ENCODE measurements at regions not wholly inside any gene's neighbourhood (a gene's known extent, or its start where the extent isn't known, plus 50 kb on each side); places are given as distances from the start of the nearest gene placed in this dataset.

GRCh38 chr9:96154081-96154480 lies 147.9 kb downstream of the HSD17B3 start:
- H3K27me3 Mint-ChIP-seq (ENCODE audit: unreplicated experiment): peaks cover 11% of the 10 kb centered on the region
- DNase-seq (ENCODE audit: extremely low spot score, unreplicated experiment): no peak
- H3K27ac Mint-ChIP-seq (ENCODE audit: unreplicated experiment): no peak overlapping the region
- no peaks in the 10 kb centered on the region for H3K36me3 Mint-ChIP-seq (ENCODE audit: unreplicated experiment)
- H3K9me3 Mint-ChIP-seq (ENCODE audit: unreplicated experiment): no peaks in the 10 kb centered on the region
- no peak for TF ChIP-seq CTCF (IDR thresholded peaks at IDR 0.05)
- no peak overlapping the region for H3K4me3 Mint-ChIP-seq (ENCODE audit: unreplicated experiment)
- H3K4me1 Mint-ChIP-seq (ENCODE audit: unreplicated experiment): peaks cover 27% of the 10 kb centered on the region

DNA sequence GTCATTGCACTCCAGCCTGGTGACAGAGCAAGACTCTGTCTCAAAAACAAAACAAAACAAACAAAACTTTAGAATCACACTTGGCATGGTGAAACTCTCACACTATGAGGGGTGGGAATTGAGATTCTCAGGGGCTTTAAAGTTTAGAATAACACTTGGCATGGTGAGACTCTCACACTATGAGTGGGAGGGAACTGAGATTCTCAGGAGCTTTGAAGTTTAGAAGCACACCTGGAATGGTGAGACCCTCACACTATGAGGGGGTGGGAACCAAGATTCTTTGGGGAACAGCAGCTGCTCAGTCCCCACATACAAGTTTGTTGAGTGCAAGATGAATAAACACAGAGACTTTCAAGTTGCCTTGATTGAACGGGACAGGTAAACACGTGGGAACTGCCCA lies 149.4 kb downstream of the HSD17B3 start:
- no peak for DNase-seq (ENCODE audit: extremely low spot score, unreplicated experiment)
- no peak overlapping the region for H3K27ac Mint-ChIP-seq (ENCODE audit: unreplicated experiment)
- peaks cover 21% of the 10 kb centered on the region for H3K27me3 Mint-ChIP-seq (ENCODE audit: unreplicated experiment)
- H3K4me1 Mint-ChIP-seq (ENCODE audit: unreplicated experiment): peaks cover 17% of the 10 kb centered on the region
- TF ChIP-seq CTCF (IDR thresholded peaks at IDR 0.05): no peak
- H3K9me3 Mint-ChIP-seq (ENCODE audit: unreplicated experiment): no peaks in the 10 kb centered on the region
- no peaks in the 10 kb centered on the region for H3K36me3 Mint-ChIP-seq (ENCODE audit: unreplicated experiment)
- no peak overlapping the region for H3K4me3 Mint-ChIP-seq (ENCODE audit: unreplicated experiment)

DNA sequence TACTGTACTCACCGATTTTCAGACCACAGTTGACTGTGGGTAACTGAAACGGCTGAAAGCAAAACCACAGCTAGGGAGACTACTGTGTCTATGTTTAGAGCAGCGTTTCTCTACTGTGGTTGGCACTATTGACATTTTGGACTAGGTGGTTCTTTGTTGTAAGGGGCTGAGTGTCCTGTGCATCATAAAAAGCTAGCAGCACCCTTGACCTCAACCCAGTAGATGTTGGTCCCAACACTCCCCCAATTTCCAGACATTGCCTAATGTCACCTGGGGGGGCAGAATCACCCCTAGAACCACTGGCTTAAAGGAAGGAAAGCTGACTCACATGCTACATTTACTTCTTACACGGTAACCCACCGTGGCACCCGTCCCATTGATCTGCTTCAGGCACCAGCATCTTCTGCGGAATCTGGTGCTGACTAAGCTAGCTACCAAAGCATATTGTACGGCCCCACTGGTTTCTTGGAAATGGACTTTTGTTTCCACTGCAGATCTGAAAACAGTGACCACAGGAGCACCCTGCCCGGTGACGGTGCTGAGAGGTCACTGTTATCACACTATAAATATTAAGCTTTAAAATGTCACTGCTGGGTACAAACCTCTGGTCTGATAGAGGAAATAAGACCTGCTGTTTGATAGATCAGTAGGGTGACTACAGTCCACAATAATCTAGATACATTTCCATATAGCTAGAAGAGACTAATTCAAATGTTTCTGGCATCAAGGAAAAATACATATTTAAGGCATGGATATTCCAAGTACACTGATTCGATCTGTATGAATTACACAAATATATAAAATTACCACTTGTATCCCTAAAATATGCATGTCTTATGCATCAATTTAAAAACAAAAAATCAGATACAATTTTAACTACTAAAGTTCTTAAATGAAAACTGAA lies 151.4 kb downstream of the HSD17B3 start:
- DNase-seq (ENCODE audit: extremely low spot score, unreplicated experiment): no peak
- Mint-ChIP-seq H3K4me1 (ENCODE audit: unreplicated experiment) (peaks cover 3% of the 10 kb centered on the region), H3K27ac (ENCODE audit: unreplicated experiment) (no peak overlapping the region), H3K9me3 (ENCODE audit: unreplicated experiment) (peaks cover 5% of the 10 kb centered on the region), H3K36me3 (ENCODE audit: unreplicated experiment) (no peaks in the 10 kb centered on the region), H3K27me3 (ENCODE audit: unreplicated experiment) (peaks cover 33% of the 10 kb centered on the region), H3K4me3 (ENCODE audit: unreplicated experiment) (no peak overlapping the region)
- no peak for TF ChIP-seq CTCF (IDR thresholded peaks at IDR 0.05)

DNA sequence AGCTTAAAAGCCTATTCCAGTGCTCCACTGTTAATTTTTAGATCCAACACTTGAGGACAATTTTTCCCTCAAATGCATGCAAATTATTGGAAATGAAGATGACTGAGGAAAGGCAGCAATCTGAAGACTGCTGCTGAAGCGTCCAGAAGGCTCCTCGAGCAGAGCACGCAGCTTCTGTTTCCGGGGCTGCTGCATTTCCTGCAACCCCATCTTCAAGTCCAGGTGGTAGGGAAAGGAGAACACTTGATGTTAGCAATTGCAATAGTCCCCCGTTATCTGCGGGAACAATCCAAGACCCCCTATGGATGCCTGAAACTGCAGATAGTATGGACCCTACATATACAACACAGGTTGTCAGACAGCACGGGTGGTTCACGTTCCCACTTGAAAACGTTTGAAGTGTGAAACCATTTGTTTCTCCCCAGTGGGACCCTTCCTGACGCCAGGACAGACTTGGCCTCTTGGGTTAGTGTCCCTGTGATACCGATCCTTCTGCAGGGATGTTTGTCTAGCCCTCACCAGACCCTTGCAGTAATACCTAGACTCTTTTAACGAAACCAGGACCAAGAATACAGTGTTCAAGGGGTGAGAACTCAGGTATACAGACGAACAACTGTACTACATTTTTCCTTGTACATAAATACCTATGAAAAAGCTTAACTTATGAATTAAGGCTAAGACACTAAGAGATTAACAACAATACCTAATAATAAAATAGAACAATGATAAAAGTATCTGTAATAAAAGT lies 152.3 kb downstream of the HSD17B3 start:
- Mint-ChIP-seq H3K27ac (ENCODE audit: unreplicated experiment) (no peak overlapping the region), H3K9me3 (ENCODE audit: unreplicated experiment) (peaks cover 5% of the 10 kb centered on the region), H3K4me1 (ENCODE audit: unreplicated experiment) (peaks cover 3% of the 10 kb centered on the region), H3K4me3 (ENCODE audit: unreplicated experiment) (no peak overlapping the region), H3K27me3 (ENCODE audit: unreplicated experiment) (peaks cover 33% of the 10 kb centered on the region), H3K36me3 (ENCODE audit: unreplicated experiment) (no peaks in the 10 kb centered on the region)
- DNase-seq (ENCODE audit: extremely low spot score, unreplicated experiment): no peak
- no peak for TF ChIP-seq CTCF (IDR thresholded peaks at IDR 0.05)

Data from osteocyte (in vitro differentiated cells).